ENCODE measurements at regions not wholly inside any gene's neighbourhood (a gene's known extent, or its start where the extent isn't known, plus 50 kb on each side); places are given as distances from the start of the nearest gene placed in this dataset.

DNA sequence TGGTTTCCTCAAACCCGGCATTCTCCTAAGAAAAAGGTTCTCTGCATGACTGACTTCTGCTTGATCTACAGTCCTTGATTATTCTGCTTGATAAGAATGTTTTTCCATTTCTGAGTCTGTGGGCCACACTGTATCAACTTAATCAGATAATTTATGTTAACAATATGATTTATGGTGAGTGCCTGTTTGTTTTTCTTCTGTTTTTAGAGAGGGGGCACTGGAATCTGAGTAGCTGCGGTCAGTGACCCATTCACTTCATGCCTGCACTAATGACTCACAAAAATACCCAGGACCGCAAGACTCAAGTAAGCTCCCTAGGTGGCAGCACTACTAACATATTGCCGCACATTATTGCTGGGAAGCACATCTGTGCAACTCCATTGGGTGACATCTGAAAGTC is 542.3 kb upstream of the ATXN8OS start:
- TF ChIP-seq POLR2A (IDR thresholded peaks at IDR 0.05) (no peak), CTCF (IDR thresholded peaks at IDR 0.05) (no peak)
